ENCODE measurements at regions not wholly inside any gene's neighbourhood (a gene's known extent, or its start where the extent isn't known, plus 50 kb on each side); places are given as distances from the start of the nearest gene placed in this dataset.
A peak's percentile ranks its signal among the peaks of the same experiment; 100 is the strongest.

- DNase-seq (ENCODE audit: low read depth) = no peak
- H3K4me3 ChIP-seq (ENCODE audit: control insufficient read depth, low read depth, low read length) = no peak overlapping the region
- no peak for TF ChIP-seq CTCF (conservative IDR thresholded peaks at IDR 0.05; ENCODE audit: control insufficient read depth, insufficient read depth, low read depth, low read length)
Measured at GRCh38 chr18:55064073-55064472, 104.8 kb upstream of the CCDC68 start.

GRCh38 chr18:55054021-55054990 is 95.0 kb upstream of the CCDC68 start:
- H3K4me3 ChIP-seq (ENCODE audit: control insufficient read depth, low read depth, low read length) = no peak overlapping the region
- DNase-seq (ENCODE audit: low read depth) = no peak
- no peak for TF ChIP-seq CTCF (conservative IDR thresholded peaks at IDR 0.05; ENCODE audit: control insufficient read depth, insufficient read depth, low read depth, low read length)

- no peak for TF ChIP-seq CTCF (conservative IDR thresholded peaks at IDR 0.05; ENCODE audit: control insufficient read depth, insufficient read depth, low read depth, low read length)
- H3K4me3 ChIP-seq (ENCODE audit: control insufficient read depth, low read depth, low read length) = no peak overlapping the region
- peak; percentile 73 for DNase-seq (ENCODE audit: low read depth)
Measured at GRCh38 chr18:55048892-55049291, 89.6 kb upstream of the CCDC68 start.

- TF ChIP-seq CTCF (conservative IDR thresholded peaks at IDR 0.05; ENCODE audit: control insufficient read depth, insufficient read depth, low read depth, low read length) = no peak
- peak; percentile 25 for DNase-seq (ENCODE audit: low read depth)
- no peak overlapping the region for H3K4me3 ChIP-seq (ENCODE audit: control insufficient read depth, low read depth, low read length)
Measured at GRCh38 chr18:55047546-55047945, 88.3 kb upstream of the CCDC68 start.

GRCh38 chr18:55041366-55041765 is 82.1 kb upstream of the CCDC68 start:
- H3K4me3 ChIP-seq (ENCODE audit: control insufficient read depth, low read depth, low read length) = no peak overlapping the region
- TF ChIP-seq CTCF (conservative IDR thresholded peaks at IDR 0.05; ENCODE audit: control insufficient read depth, insufficient read depth, low read depth, low read length) = no peak

GRCh38 chr18:55038162-55038561 is 78.9 kb upstream of the CCDC68 start:
- DNase-seq (ENCODE audit: low read depth) = peak; percentile 63
- H3K4me3 ChIP-seq (ENCODE audit: control insufficient read depth, low read depth, low read length) = no peak overlapping the region
- TF ChIP-seq CTCF (conservative IDR thresholded peaks at IDR 0.05; ENCODE audit: control insufficient read depth, insufficient read depth, low read depth, low read length) = no peak

More at GRCh38 chr18:55041366-55041765, 82.1 kb upstream of the CCDC68 start:
- DNase-seq (ENCODE audit: low read depth) = no peak

All from fibroblast of mammary gland (primary cell).